Dermis microvascular lymphatic vessel endothelial cell (primary cell): ENCODE measurements at regions not wholly inside any gene's neighbourhood (a gene's known extent, or its start where the extent isn't known, plus 50 kb on each side); places are given as distances from the start of the nearest gene placed in this dataset.
"Not testable (repeated sequence)": the region's sequence is repeated elsewhere in the genome, so short reads cannot be mapped to it uniquely, and the experiment has no call there.

Experiments used
- DNase-seq, 2 donors: peaks; one replicate each; pipeline versions ENCODE4 v3.0.0 to v3.0.0-alpha.2; 2010; ENCODE audit warnings: low read depth in 2 of 2

GRCh38 chr2:172287190-172287589 is 140.2 kb upstream of the ITGA6 start:
- DNase-seq, result peak in 1 of 2 donors; percentile 23

- DNase-seq, result peak; percentile 94 to 98
Observed at GRCh38 chr2:172287605-172288315, 139.6 kb upstream of the ITGA6 start.

GRCh38 chr2:172288603-172289002 is 138.8 kb upstream of the ITGA6 start:
- DNase-seq, result peak; percentile 65 to 84

GRCh38 chr2:172293952-172294351 is 133.4 kb upstream of the ITGA6 start:
- peak in 1 of 2 donors; percentile 33 for DNase-seq

- DNase-seq, result no peak
Observed at GRCh38 chr2:172294983-172295382, 132.4 kb upstream of the ITGA6 start.

GRCh38 chr2:172295677-172296076 is 131.7 kb upstream of the ITGA6 start:
- DNase-seq, result no peak

- DNase-seq, result no peak
Observed at GRCh38 chr2:172296267-172297046, 130.9 kb upstream of the ITGA6 start.

GRCh38 chr2:172297531-172297930 is 129.9 kb upstream of the ITGA6 start:
- no peak for DNase-seq

- DNase-seq, result no peak
Observed at GRCh38 chr2:172297950-172298349, 129.4 kb upstream of the ITGA6 start.

- peak; percentile 55 to 66 for DNase-seq
Observed at GRCh38 chr2:172299741-172300140, 127.6 kb upstream of the ITGA6 start.

- DNase-seq, result no peak
Observed at GRCh38 chr2:172300851-172301250, 126.5 kb upstream of the ITGA6 start.

GRCh38 chr2:172305066-172305465 is 122.3 kb upstream of the ITGA6 start:
- no peak for DNase-seq

GRCh38 chr2:172307800-172308199 is 119.6 kb upstream of the ITGA6 start:
- DNase-seq, result peak; percentile 87 to 95

- peak; percentile 41 to 79 for DNase-seq
Observed at GRCh38 chr2:172308253-172308935, 119.0 kb upstream of the ITGA6 start.

- DNase-seq, result peak; percentile 76 to 97
Observed at GRCh38 chr2:172311921-172312345, 115.5 kb upstream of the ITGA6 start.

GRCh38 chr2:172313715-172314341 is 113.6 kb upstream of the ITGA6 start:
- no peak for DNase-seq

GRCh38 chr2:172315070-172315469 is 112.3 kb upstream of the ITGA6 start:
- DNase-seq, result not testable (repeated sequence)

- DNase-seq, result no peak
Observed at GRCh38 chr2:172322049-172322448, 105.3 kb upstream of the ITGA6 start.

GRCh38 chr2:172323256-172323655 is 104.1 kb upstream of the ITGA6 start:
- DNase-seq, result no peak

- DNase-seq, result no peak
Observed at GRCh38 chr2:172323861-172324597, 103.4 kb upstream of the ITGA6 start.

- no peak for DNase-seq
Observed at GRCh38 chr2:172326211-172326509, 101.2 kb upstream of the ITGA6 start.
